ENCODE measurements at regions not wholly inside any gene's neighbourhood (a gene's known extent, or its start where the extent isn't known, plus 50 kb on each side); places are given as distances from the start of the nearest gene placed in this dataset.

DNA sequence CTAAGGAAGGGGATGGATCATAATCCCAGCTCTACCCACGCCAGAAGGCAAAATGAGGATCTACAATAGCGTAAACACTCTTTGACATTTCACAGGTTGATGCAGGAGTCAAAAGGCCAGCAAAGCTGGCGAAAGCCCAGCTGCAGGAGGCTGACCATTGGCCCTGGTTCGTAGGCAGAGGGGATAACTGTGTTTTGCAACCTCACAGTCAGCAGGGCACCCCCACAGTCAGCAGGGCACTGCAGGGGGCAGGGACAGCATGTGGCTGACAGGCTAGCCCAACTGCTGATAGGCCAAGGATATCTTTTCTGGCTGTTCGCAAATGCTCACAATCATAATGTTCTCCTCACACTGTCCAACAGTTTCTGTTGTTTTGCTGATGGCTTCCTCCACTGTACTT, 372.7 kb downstream of the BUD13 start:
- TF ChIP-seq EZH2 (IDR thresholded peaks at IDR 0.05; ENCODE audit: low read length, missing control alignments), result no peak
- TF ChIP-seq, protein P1, sequence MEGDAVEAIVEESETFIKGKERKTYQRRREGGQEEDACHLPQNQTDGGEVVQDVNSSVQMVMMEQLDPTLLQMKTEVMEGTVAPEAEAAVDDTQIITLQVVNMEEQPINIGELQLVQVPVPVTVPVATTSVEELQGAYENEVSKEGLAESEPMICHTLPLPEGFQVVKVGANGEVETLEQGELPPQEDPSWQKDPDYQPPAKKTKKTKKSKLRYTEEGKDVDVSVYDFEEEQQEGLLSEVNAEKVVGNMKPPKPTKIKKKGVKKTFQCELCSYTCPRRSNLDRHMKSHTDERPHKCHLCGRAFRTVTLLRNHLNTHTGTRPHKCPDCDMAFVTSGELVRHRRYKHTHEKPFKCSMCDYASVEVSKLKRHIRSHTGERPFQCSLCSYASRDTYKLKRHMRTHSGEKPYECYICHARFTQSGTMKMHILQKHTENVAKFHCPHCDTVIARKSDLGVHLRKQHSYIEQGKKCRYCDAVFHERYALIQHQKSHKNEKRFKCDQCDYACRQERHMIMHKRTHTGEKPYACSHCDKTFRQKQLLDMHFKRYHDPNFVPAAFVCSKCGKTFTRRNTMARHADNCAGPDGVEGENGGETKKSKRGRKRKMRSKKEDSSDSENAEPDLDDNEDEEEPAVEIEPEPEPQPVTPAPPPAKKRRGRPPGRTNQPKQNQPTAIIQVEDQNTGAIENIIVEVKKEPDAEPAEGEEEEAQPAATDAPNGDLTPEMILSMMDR (conservative IDR thresholded peaks at IDR 0.05 in 1 of 2, IDR thresholded peaks at IDR 0.05 in 1 of 2; ENCODE audit: low read depth in 1 of 2, low read length in 2 of 2), result no peak
